HG02623 (cell line): ENCODE measurements at regions not wholly inside any gene's neighbourhood (a gene's known extent, or its start where the extent isn't known, plus 50 kb on each side); places are given as distances from the start of the nearest gene placed in this dataset.
"Not testable (repeated sequence)": the region's sequence is repeated elsewhere in the genome, so short reads cannot be mapped to it uniquely, and the experiment has no call there.

Source experiments
- ATAC-seq: cut with Tn5 transposase; IDR thresholded peaks from one replicate; pipeline ENCODE4 v1.9.1; 2021; ENCODE audit warnings: moderate library complexity; ENCODE audit not compliant: unreplicated experiment

- ATAC-seq: not testable (repeated sequence)
These were observed 51.0 kb upstream of the CDYL start for GRCh38 chr6:4725136-4725760.

GRCh38 chr6:4724727-4725126 lies 51.5 kb upstream of the CDYL start:
- not testable (repeated sequence) for ATAC-seq

- no peak for ATAC-seq
These were observed 52.8 kb upstream of the CDYL start for GRCh38 chr6:4723383-4723782.

- not testable (repeated sequence) for ATAC-seq
These were observed 54.8 kb upstream of the CDYL start for GRCh38 chr6:4721368-4721767.

- ATAC-seq: no peak
These were observed 56.7 kb upstream of the CDYL start for GRCh38 chr6:4719491-4719890.

- no peak for ATAC-seq
These were observed 58.3 kb upstream of the CDYL start for GRCh38 chr6:4717856-4718255.

GRCh38 chr6:4717124-4717523 lies 59.1 kb upstream of the CDYL start:
- no peak for ATAC-seq

- no peak for ATAC-seq
These were observed 61.2 kb upstream of the CDYL start for GRCh38 chr6:4714961-4715501.

- ATAC-seq: no peak
These were observed 63.9 kb upstream of the CDYL start for GRCh38 chr6:4712291-4712690.

GRCh38 chr6:4707011-4707410 lies 69.2 kb upstream of the CDYL start:
- ATAC-seq: no peak

GRCh38 chr6:4705809-4706208 lies 70.4 kb upstream of the CDYL start:
- ATAC-seq: no peak

- ATAC-seq: no peak
These were observed 72.8 kb upstream of the CDYL start for GRCh38 chr6:4703382-4703781.

- ATAC-seq: no peak
These were observed 77.1 kb upstream of the CDYL start for GRCh38 chr6:4698901-4699659.

- no peak for ATAC-seq
These were observed 82.8 kb upstream of the CDYL start for GRCh38 chr6:4693173-4693970.

- ATAC-seq: no peak
These were observed 83.5 kb upstream of the CDYL start for GRCh38 chr6:4692664-4693063.

GRCh38 chr6:4687989-4688947 lies 87.9 kb upstream of the CDYL start:
- ATAC-seq: no peak

GRCh38 chr6:4687656-4687988 lies 88.6 kb upstream of the CDYL start:
- ATAC-seq: no peak

GRCh38 chr6:4682431-4683097 lies 93.6 kb upstream of the CDYL start:
- ATAC-seq: no peak

- ATAC-seq: no peak
These were observed 97.5 kb upstream of the CDYL start for GRCh38 chr6:4678506-4679300.
